SU-DHL-6 (cell line): ENCODE measurements at regions not wholly inside any gene's neighbourhood (a gene's known extent, or its start where the extent isn't known, plus 50 kb on each side); places are given as distances from the start of the nearest gene placed in this dataset.

Source experiments
- H2AFZ ChIP-seq: fragments of 200-600 bp; sonication (generic); 2 replicates; pipeline ENCODE4 v1.6.1; 2014; ENCODE audit warnings: low read depth, mild to moderate bottlenecking, moderate library complexity, mixed read lengths, antibody characterized with exemption, low read length; ENCODE audit not compliant: severe bottlenecking
- H3F3A ChIP-seq: fragments of 200-600 bp; shearing (Covaris generic); 2 replicates; pipeline ENCODE4 v1.6.0; 2016; ENCODE audit warnings: antibody characterized with exemption, mild to moderate bottlenecking; ENCODE audit not compliant: insufficient read depth
- H3K27ac ChIP-seq: fragments of 200-600 bp; sonication (generic); 2 replicates; pipeline ENCODE4 v1.5.1; 2016; ENCODE audit warnings: low read depth, mild to moderate bottlenecking, low read length, moderate library complexity, mixed read lengths
- H3K27me3 ChIP-seq: fragments of 200-600 bp; sonication (generic), shearing (Covaris generic); 2 replicates; pipeline ENCODE4 v1.6.0; 2014; ENCODE audit warnings: mild to moderate bottlenecking, low read length
- H3K36me3 ChIP-seq: fragments of 200-600 bp; sonication (generic); 2 replicates; pipeline ENCODE4 v1.6.1; 2014; ENCODE audit warnings: mild to moderate bottlenecking, low read length, mixed read lengths
- H3K4me2 ChIP-seq: fragments of 300-600, 200-600 bp; shearing (Covaris generic), sonication (generic); 2 replicates; pipeline ENCODE4 v1.6.0; 2014; ENCODE audit warnings: low read length, low read depth, mild to moderate bottlenecking; ENCODE audit not compliant: poor library complexity, severe bottlenecking
- H3K4me3 ChIP-seq: fragments of 200-600 bp; sonication (generic); 2 replicates; pipeline ENCODE4 v1.5.1; 2014; ENCODE audit warnings: antibody characterized with exemption, low read length, mild to moderate bottlenecking, mixed read lengths; ENCODE audit not compliant: insufficient read depth, poor library complexity, severe bottlenecking
- H3K79me2 ChIP-seq: fragments of 200-600 bp; sonication (generic); 2 replicates; pipeline ENCODE4 v1.6.1; 2014; ENCODE audit warnings: mild to moderate bottlenecking, low read length, moderate library complexity; ENCODE audit not compliant: insufficient read depth
- H3K9ac ChIP-seq: fragments of 200-600 bp; sonication (generic); 2 replicates; pipeline ENCODE4 v1.7.0; 2014; ENCODE audit warnings: mild to moderate bottlenecking, low read length
- H3K9me2 ChIP-seq: fragments of 200-600 bp; sonication (generic); replicated peaks from 2 replicates; pipeline ENCODE4 v1.6.1; 2014; ENCODE audit warnings: low read length; ENCODE audit not compliant: insufficient read depth
- H3K9me3 ChIP-seq: fragments of 200-600 bp; sonication (generic); 2 replicates; pipeline ENCODE4 v1.6.1; 2014; ENCODE audit warnings: low read length, mixed read lengths; ENCODE audit not compliant: insufficient read depth
- H4K20me1 ChIP-seq: fragments of 200-600 bp; sonication (generic); 2 replicates; pipeline ENCODE4 v1.6.1; 2014; ENCODE audit warnings: low read depth, mild to moderate bottlenecking, antibody characterized with exemption, low read length, moderate library complexity, mixed read lengths
- EZH2phosphoT487 ChIP-seq: fragments of 200-600 bp; sonication (generic), shearing (Covaris generic); conservative IDR thresholded peaks from 2 replicates; pipeline ENCODE4 v1.6.1; 2018; ENCODE audit warnings: mild to moderate bottlenecking, antibody characterized with exemption, low read length, moderate library complexity, mixed read lengths
- TF ChIP-seq, protein P1 (sequence below): fragments of 200-600 bp; sonication (generic); IDR thresholded peaks from one replicate; pipeline ENCODE4 v1.5.1; 2017; ENCODE audit warnings: antibody characterized with exemption, mild to moderate bottlenecking, low read length, moderate library complexity; ENCODE audit not compliant: insufficient read depth, poor library complexity, severe bottlenecking

DNA sequence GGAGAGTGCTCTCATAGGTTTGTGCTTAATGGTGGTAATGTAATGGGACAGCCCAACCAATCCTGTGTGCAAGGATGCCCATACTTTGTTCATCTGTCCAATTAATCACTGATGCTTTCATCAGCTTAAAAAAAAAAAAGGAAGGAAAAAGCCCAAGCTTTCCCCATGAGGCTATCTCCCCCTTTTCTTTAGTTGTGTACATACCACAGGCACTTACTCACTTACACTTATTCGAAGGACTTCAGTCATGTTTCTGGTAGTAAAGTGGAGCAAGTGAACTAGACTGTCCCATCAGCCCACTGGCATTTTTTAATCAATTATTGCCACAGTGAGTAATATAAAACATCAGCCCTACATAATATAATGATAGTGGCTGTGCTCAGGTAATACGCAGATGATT is 183.5 kb upstream of the UFM1 start:
- Histone ChIP-seq H3K36me3 (no peaks in the 10 kb centered on the region), H3K9me2 (no peaks in the 10 kb centered on the region), H2AFZ (no peak overlapping the region), H3F3A (no peaks in the 10 kb centered on the region; the same call in 1 of the 2 replicates), H3K9me3 (no peaks in the 10 kb centered on the region), H3K27me3 (no peaks in the 10 kb centered on the region), H3K79me2 (no peaks in the 10 kb centered on the region), H3K4me2 (no peak overlapping the region), H3K9ac (no peak overlapping the region), H3K4me3 (no peak overlapping the region), H3K27ac (no peak overlapping the region), H4K20me1 (no peaks in the 10 kb centered on the region)
- no peak for TF ChIP-seq EZH2phosphoT487
- TF ChIP-seq, protein P1, sequence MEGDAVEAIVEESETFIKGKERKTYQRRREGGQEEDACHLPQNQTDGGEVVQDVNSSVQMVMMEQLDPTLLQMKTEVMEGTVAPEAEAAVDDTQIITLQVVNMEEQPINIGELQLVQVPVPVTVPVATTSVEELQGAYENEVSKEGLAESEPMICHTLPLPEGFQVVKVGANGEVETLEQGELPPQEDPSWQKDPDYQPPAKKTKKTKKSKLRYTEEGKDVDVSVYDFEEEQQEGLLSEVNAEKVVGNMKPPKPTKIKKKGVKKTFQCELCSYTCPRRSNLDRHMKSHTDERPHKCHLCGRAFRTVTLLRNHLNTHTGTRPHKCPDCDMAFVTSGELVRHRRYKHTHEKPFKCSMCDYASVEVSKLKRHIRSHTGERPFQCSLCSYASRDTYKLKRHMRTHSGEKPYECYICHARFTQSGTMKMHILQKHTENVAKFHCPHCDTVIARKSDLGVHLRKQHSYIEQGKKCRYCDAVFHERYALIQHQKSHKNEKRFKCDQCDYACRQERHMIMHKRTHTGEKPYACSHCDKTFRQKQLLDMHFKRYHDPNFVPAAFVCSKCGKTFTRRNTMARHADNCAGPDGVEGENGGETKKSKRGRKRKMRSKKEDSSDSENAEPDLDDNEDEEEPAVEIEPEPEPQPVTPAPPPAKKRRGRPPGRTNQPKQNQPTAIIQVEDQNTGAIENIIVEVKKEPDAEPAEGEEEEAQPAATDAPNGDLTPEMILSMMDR: no peak

DNA sequence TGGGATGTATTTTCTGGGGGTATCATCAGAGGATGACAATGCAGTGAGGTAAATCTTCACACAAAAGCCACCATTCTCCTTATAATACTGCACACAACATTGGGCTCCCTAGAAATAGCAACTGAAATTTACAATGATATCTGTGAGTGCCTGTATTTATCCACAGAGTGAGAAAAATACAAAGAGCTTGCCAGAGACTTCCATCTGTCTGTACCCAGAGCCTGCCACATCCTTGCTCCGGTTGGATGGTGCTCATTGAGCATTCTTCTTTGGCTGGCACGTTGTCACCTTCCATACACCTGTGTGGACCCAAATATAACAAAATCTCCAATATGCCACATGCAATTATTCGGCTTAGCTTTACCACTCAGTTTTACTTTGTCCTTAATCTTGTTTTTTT is 189.5 kb upstream of the UFM1 start:
- Histone ChIP-seq H3K79me2 (no peaks in the 10 kb centered on the region), H3K9me2 (no peaks in the 10 kb centered on the region), H3K4me2 (no peak overlapping the region), H3K36me3 (no peaks in the 10 kb centered on the region), H4K20me1 (no peaks in the 10 kb centered on the region), H3K4me3 (no peak overlapping the region), H3F3A (no peaks in the 10 kb centered on the region), H3K27ac (no peak overlapping the region), H2AFZ (no peak overlapping the region), H3K27me3 (no peaks in the 10 kb centered on the region), H3K9me3 (no peaks in the 10 kb centered on the region), H3K9ac (no peak overlapping the region)
- TF ChIP-seq, protein P1: no peak
- TF ChIP-seq EZH2phosphoT487: no peak

DNA sequence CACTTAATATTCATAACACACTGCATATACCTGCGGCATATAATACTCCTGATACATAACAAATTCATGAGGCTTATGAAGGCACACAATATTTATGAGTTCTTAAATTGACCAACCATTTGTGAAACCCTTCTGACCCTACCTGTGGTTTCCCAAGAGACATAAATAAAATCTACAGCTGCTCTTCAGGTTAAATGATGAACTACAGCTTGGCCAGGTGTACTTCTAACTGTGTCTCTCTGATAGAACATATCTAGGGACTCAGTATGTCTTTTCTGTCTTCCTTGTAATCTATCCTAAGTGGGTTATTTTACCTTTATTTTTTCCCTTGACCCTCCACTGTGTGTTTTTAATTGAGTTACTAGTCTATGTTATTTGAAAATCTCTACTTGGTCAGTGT is 189.9 kb upstream of the UFM1 start:
- H3K27ac ChIP-seq: no peak overlapping the region
- no peaks in the 10 kb centered on the region for H3K36me3 ChIP-seq
- H3K4me2 ChIP-seq: no peak overlapping the region
- no peak overlapping the region for H3K4me3 ChIP-seq
- no peaks in the 10 kb centered on the region for H3K79me2 ChIP-seq
- no peaks in the 10 kb centered on the region for H3F3A ChIP-seq
- H2AFZ ChIP-seq: no peak overlapping the region
- no peaks in the 10 kb centered on the region for H3K9me3 ChIP-seq
- no peaks in the 10 kb centered on the region for H3K9me2 ChIP-seq
- no peaks in the 10 kb centered on the region for H4K20me1 ChIP-seq
- H3K27me3 ChIP-seq: no peaks in the 10 kb centered on the region
- TF ChIP-seq, protein P1: no peak
- TF ChIP-seq EZH2phosphoT487: no peak
- H3K9ac ChIP-seq: no peak overlapping the region
